IPS DF 19.7 (cell line): ENCODE measurements at regions not wholly inside any gene's neighbourhood (a gene's known extent, or its start where the extent isn't known, plus 50 kb on each side); places are given as distances from the start of the nearest gene placed in this dataset.

ENCODE experiments used
- DNase-seq: peaks from one replicate; pipeline ENCODE4 v3.0.0-alpha.2; 2013; ENCODE audit warnings: low read depth, low spot score

GRCh38 chr7:121451367-121452094, 55.4 kb upstream of the FAM3C start:
- DNase-seq, result no peak

GRCh38 chr7:121450631-121451198, 54.6 kb upstream of the FAM3C start:
- no peak for DNase-seq

DNA sequence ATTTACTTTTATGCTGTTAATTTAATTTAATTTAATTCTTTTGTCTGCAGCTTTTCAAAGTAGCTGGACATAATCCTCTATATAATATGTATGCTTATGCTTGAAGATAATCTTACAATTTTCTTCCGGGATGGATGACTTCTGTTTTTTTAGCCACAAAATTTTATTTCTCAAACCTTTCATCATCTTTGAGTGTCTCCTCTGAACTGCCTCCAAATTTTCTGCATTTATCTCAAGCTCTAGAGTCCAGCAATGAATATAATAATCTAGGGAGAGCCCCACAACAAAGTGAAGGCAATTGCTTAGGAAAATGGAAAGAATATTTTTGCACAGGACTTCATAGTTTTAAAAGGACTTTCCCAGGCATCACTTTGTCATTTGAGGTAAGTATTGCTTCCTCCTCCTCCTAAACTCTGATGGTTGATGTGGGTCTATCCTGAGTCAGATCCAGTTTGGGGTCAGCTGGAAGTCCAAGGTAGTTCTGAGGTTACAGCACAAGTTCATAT, 53.7 kb upstream of the FAM3C start:
- no peak for DNase-seq

- DNase-seq, result no peak
Measured at GRCh38 chr7:121449329-121449728, 53.2 kb upstream of the FAM3C start.

DNA sequence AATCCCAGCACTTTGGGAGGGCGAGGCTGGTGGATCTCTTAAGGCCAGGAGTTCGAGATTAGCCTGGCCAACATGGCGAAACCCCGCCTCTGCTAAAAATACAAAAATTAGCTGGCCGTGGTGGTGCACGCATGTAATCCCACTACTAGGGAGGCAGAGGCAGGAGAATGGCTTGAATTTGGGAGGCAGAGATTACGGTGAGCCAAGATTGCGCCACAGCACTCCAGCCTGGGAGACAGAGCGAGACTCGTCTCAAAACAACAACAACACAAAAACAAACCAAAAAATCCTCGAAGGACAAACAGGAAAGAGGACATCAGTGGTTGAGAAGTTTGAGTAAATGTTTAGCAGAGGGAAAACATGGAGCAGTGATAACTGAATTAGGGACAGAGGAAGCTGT, 52.3 kb upstream of the FAM3C start:
- no peak for DNase-seq

DNA sequence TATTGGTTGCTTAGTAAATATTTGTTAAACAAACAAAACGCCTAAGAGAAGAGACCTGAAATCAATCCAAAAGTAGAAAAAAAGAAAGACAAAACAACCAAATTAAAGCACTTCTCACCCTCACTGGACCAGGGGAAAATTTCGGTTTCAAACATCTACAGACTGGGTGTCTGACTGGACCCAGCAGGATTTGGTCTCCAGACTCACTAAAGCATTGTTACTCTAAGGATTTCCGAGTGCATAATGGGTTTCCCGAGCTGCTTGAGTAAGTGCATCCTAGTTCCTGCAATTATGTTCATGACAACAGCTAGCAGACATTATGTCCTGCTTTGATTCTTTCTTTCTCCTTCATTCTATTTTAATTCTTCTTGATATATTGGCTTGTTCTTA, 51.8 kb upstream of the FAM3C start:
- DNase-seq, result no peak

DNA sequence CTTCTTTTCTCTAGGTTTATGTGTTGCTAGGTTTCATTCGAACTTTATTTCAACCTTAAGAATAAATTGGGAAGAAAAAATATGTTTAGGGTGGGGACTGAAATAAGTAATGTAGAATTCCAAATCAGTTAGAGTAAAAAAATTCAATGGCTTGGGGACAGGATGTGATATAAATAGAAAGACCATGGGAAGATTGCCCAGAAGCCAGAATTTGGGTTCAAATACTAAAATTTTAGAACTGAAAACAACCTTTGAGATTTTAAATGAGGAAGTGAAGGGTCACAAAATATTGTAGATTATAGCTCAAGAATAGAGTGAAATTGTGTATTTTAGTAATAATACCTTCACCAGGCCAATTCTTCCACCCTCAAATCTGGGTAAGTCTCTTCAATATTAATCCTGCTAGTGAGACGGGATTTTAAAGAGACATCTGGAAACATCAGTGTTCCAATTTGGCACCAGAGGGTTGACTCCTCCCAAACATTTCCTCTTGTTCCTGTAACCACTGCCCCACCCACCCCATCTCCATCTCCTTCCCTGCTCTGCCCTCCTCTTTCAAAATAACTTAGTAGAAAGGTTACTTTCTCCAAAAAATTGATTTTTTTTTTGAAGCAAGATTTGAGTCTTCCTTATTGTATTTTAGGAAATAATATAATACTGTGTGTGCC, 51.3 kb upstream of the FAM3C start:
- DNase-seq, result no peak

DNA sequence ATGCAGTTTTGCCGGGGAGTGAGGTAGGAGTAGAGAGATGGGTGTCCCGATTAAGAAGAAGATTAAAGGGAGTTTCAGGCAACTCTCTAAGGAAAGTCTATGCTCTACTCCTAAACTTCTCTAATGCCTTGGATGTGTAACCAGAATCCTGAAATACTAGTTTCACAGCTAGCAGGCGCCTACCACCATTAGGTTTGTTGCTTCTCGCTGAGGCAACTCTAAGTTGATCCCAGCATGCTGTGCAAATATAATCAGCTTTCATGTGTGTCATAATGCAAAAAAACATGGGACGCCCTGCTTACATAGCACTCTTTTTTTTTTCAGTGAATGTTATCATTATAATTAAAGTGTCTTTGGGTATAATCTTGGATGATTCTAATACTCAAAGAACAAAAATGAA, 50.4 kb upstream of the FAM3C start:
- DNase-seq, result no peak
